A673 (cell line): ENCODE measurements at regions not wholly inside any gene's neighbourhood (a gene's known extent, or its start where the extent isn't known, plus 50 kb on each side); places are given as distances from the start of the nearest gene placed in this dataset.

ENCODE experiments used
- BruUV-seq: library from RNA; stranded (reverse); fragments of 400-500 nt; replicated peaks from 2 replicates; lab custom pipeline; 2021; lab: Mats Ljungman, UMichigan
- CTCF ChIA-PET: fragments of 300-600 bp; sonication (Branson Sonifier 250); formaldehyde crosslinking; loops from one replicate; lab custom pipeline; 2022; ENCODE audit warnings: antibody characterized with exemption; lab: Charles Lee
- POLR2A ChIA-PET: fragments of 300-600 bp; sonication (Branson Sonifier 250); formaldehyde crosslinking; loops from one replicate; lab custom pipeline; 2022; ENCODE audit warnings: antibody characterized with exemption; ENCODE audit not compliant: low non-redundant PET; lab: Charles Lee
- DNase-seq: peaks from one replicate; pipeline ENCODE4 v3.0.0-alpha.2; 2015; ENCODE audit warnings: low spot score
- H3K27ac ChIP-seq: fragments of 200-600 bp; sonication (generic); 2 replicates; pipeline ENCODE4 v1.5.1; 2016; ENCODE audit warnings: mixed run types, low read depth, mild to moderate bottlenecking, mixed read lengths, antibody characterized with exemption, low read length; ENCODE audit not compliant: poor library complexity, severe bottlenecking
- H3K27me3 ChIP-seq: fragments of 200-600 bp; sonication (generic); replicated peaks from 2 replicates; pipeline ENCODE4 v1.6.1; 2017; ENCODE audit warnings: mixed run types, low read depth, mild to moderate bottlenecking, mixed read lengths, antibody characterized with exemption, low read length; ENCODE audit not compliant: insufficient read depth, poor library complexity
- H3K36me3 ChIP-seq: fragments of 200-600 bp; sonication (generic); 2 replicates; pipeline ENCODE4 v1.6.1; 2016; ENCODE audit warnings: mixed run types, mild to moderate bottlenecking, mixed read lengths, antibody characterized with exemption, low read length; ENCODE audit not compliant: insufficient read depth, poor library complexity, severe bottlenecking
- H3K4me1 ChIP-seq: fragments of 200-600 bp; sonication (generic); 2 replicates; pipeline ENCODE4 v1.6.1; 2017; ENCODE audit warnings: mixed run types, mild to moderate bottlenecking, mixed read lengths, antibody characterized with exemption, low read length; ENCODE audit not compliant: insufficient read depth, poor library complexity, severe bottlenecking
- H3K4me3 ChIP-seq: fragments of 200-600 bp; sonication (generic); 2 replicates; pipeline ENCODE4 v1.5.1; 2016; ENCODE audit warnings: low read depth, mixed run types, mild to moderate bottlenecking, mixed read lengths, low read length; ENCODE audit not compliant: poor library complexity, severe bottlenecking
- H3K9me3 ChIP-seq: fragments of 200-600 bp; sonication (generic); 2 replicates; pipeline ENCODE4 v1.6.1; 2016; ENCODE audit warnings: mixed run types, low read depth, mild to moderate bottlenecking, mixed read lengths, antibody characterized with exemption, low read length; ENCODE audit not compliant: poor library complexity, severe bottlenecking
- CTCF ChIP-seq: fragments of 300-800, 200-600 bp; sonication (generic); conservative IDR thresholded peaks from 2 replicates; pipeline ENCODE4 v1.5.1; 2017; ENCODE audit warnings: low read depth, mild to moderate bottlenecking, antibody characterized with exemption, low read length, moderate library complexity, mixed read lengths
- EZH2 ChIP-seq: fragments of 200-600 bp; sonication (generic); IDR thresholded peaks from 2 replicates; pipeline ENCODE4 v1.6.1; 2017; ENCODE audit warnings: borderline replicate concordance, low read depth, mild to moderate bottlenecking, mixed read lengths, antibody characterized with exemption, low read length; ENCODE audit not compliant: poor library complexity, severe bottlenecking
- intact Hi-C: fragments of 100-400 bp; cut with micrococcal nuclease; formaldehyde crosslinking; loops from one replicate; pipeline ENCODE4 v1.10.0; 2022; ENCODE audit not compliant: unreplicated experiment

- intact Hi-C loops = no loop called here
- BruUV-seq = no TSS peak
- CTCF ChIA-PET = no interaction called here
These were observed 172.7 kb upstream of the FRG1 start for GRCh38 chr4:189767941-189768340.

GRCh38 chr4:189769131-189769530 is 171.5 kb upstream of the FRG1 start:
- H3K4me1 ChIP-seq = no peaks in the 10 kb centered on the region
- DNase-seq = no peak
- TF ChIP-seq CTCF (no peak), EZH2 (no peak)
- BruUV-seq = no TSS peak
- no peaks in the 10 kb centered on the region for H3K36me3 ChIP-seq
- POLR2A ChIA-PET = no interaction called here
- intact Hi-C loops = no loop called here
- H3K27ac ChIP-seq = no peak overlapping the region
- CTCF ChIA-PET = no interaction called here
- no peak overlapping the region for H3K4me3 ChIP-seq
- H3K27me3 ChIP-seq = peaks cover 7% of the 10 kb centered on the region
- H3K9me3 ChIP-seq = no peaks in the 10 kb centered on the region

More at GRCh38 chr4:189767941-189768340, 172.7 kb upstream of the FRG1 start:
- no peak for DNase-seq
- Histone ChIP-seq H3K36me3 (no peaks in the 10 kb centered on the region), H3K4me3 (no peak overlapping the region), H3K27ac (no peak overlapping the region), H3K27me3 (peaks cover 7% of the 10 kb centered on the region), H3K9me3 (no peaks in the 10 kb centered on the region), H3K4me1 (no peaks in the 10 kb centered on the region)
- TF ChIP-seq CTCF = no peak
- TF ChIP-seq EZH2 = no peak
- POLR2A ChIA-PET = no interaction called here

- intact Hi-C loops = no loop called here
- H3K36me3 ChIP-seq = no peaks in the 10 kb centered on the region
- DNase-seq = no peak
- BruUV-seq = no TSS peak
- ChIA-PET POLR2A (no interaction called here), CTCF (no interaction called here)
- H3K4me1 ChIP-seq = no peaks in the 10 kb centered on the region
- no peaks in the 10 kb centered on the region for H3K9me3 ChIP-seq
- H3K27me3 ChIP-seq = peaks cover 7% of the 10 kb centered on the region
- no peak overlapping the region for H3K4me3 ChIP-seq
- TF ChIP-seq CTCF (no peak), EZH2 (no peak)
- H3K27ac ChIP-seq = no peak overlapping the region
These were observed 168.8 kb upstream of the FRG1 start for GRCh38 chr4:189771696-189772361.
